Iris pigment epithelial cell (primary cell): ENCODE measurements at regions not wholly inside any gene's neighbourhood (a gene's known extent, or its start where the extent isn't known, plus 50 kb on each side); places are given as distances from the start of the nearest gene placed in this dataset.
"Not testable (repeated sequence)": the region's sequence is repeated elsewhere in the genome, so short reads cannot be mapped to it uniquely, and the experiment has no call there.

Experiments
- DNase-seq: peaks from one replicate; pipeline ENCODE4 v3.0.0-alpha.2; 2011; ENCODE audit warnings: low read depth

- DNase-seq = no peak
These were observed 595.7 kb upstream of the CDH5 start for GRCh38 chr16:65770752-65771151.

- peak; percentile 75 for DNase-seq
These were observed 596.6 kb upstream of the CDH5 start for GRCh38 chr16:65769776-65770438.

- DNase-seq = peak; percentile 80
These were observed 597.4 kb upstream of the CDH5 start for GRCh38 chr16:65769055-65769465.

GRCh38 chr16:65767125-65767524 lies 599.4 kb upstream of the CDH5 start:
- no peak for DNase-seq

- no peak for DNase-seq
These were observed 602.7 kb upstream of the CDH5 start for GRCh38 chr16:65763640-65764305.

- DNase-seq = no peak
These were observed 605.6 kb upstream of the CDH5 start for GRCh38 chr16:65760874-65761273.

- no peak for DNase-seq
These were observed 607.9 kb upstream of the CDH5 start for GRCh38 chr16:65758620-65759019.

GRCh38 chr16:65757064-65757463 lies 609.4 kb upstream of the CDH5 start:
- DNase-seq = peak; percentile 34

GRCh38 chr16:65756163-65756562 lies 610.3 kb upstream of the CDH5 start:
- DNase-seq = no peak

GRCh38 chr16:65754820-65755691 lies 611.4 kb upstream of the CDH5 start:
- peak; percentile 69 for DNase-seq

GRCh38 chr16:65752522-65752844 lies 614.0 kb upstream of the CDH5 start:
- DNase-seq = no peak

GRCh38 chr16:65751622-65752521 lies 614.6 kb upstream of the CDH5 start:
- no peak for DNase-seq

- no peak for DNase-seq
These were observed 617.0 kb upstream of the CDH5 start for GRCh38 chr16:65749506-65749905.

GRCh38 chr16:65746941-65747340 lies 619.5 kb upstream of the CDH5 start:
- DNase-seq = no peak

- no peak for DNase-seq
These were observed 621.2 kb upstream of the CDH5 start for GRCh38 chr16:65745201-65745708.

GRCh38 chr16:65744401-65744800 lies 622.1 kb upstream of the CDH5 start:
- no peak for DNase-seq

- DNase-seq = no peak
These were observed 621.7 kb upstream of the CDH11 start for GRCh38 chr16:65743558-65743957.

GRCh38 chr16:65740711-65741110 lies 618.8 kb upstream of the CDH11 start:
- DNase-seq = peak; percentile 35

- no peak for DNase-seq
These were observed 617.7 kb upstream of the CDH11 start for GRCh38 chr16:65739518-65739917.

- DNase-seq = no peak
These were observed 616.0 kb upstream of the CDH11 start for GRCh38 chr16:65737831-65738230.

- DNase-seq = not testable (repeated sequence)
These were observed 613.8 kb upstream of the CDH11 start for GRCh38 chr16:65735615-65736014.

- DNase-seq = no peak
These were observed 611.9 kb upstream of the CDH11 start for GRCh38 chr16:65733721-65734120.
